ENCODE measurements at regions not wholly inside any gene's neighbourhood (a gene's known extent, or its start where the extent isn't known, plus 50 kb on each side); places are given as distances from the start of the nearest gene placed in this dataset.
"Not testable (repeated sequence)": the region's sequence is repeated elsewhere in the genome, so short reads cannot be mapped to it uniquely, and the experiment has no call there.

- no peak for DNase-seq (ENCODE audit: low read depth)
Observed at GRCh38 chr1:221963742-221964141, 221.9 kb upstream of the DUSP10 start.

GRCh38 chr1:221962385-221962784 lies 220.5 kb upstream of the DUSP10 start:
- DNase-seq (ENCODE audit: low read depth), result no peak

GRCh38 chr1:221961532-221962292 lies 219.8 kb upstream of the DUSP10 start:
- DNase-seq (ENCODE audit: low read depth), result peak; percentile 51

GRCh38 chr1:221958161-221958562 lies 216.3 kb upstream of the DUSP10 start:
- DNase-seq (ENCODE audit: low read depth), result peak; percentile 45

GRCh38 chr1:221957350-221957749 lies 215.5 kb upstream of the DUSP10 start:
- not testable (repeated sequence) for DNase-seq (ENCODE audit: low read depth)

GRCh38 chr1:221949996-221950395 lies 208.1 kb upstream of the DUSP10 start:
- no peak for DNase-seq (ENCODE audit: low read depth)

- no peak for DNase-seq (ENCODE audit: low read depth)
Observed at GRCh38 chr1:221948459-221948858, 206.6 kb upstream of the DUSP10 start.

- no peak for DNase-seq (ENCODE audit: low read depth)
Observed at GRCh38 chr1:221947731-221948130, 205.8 kb upstream of the DUSP10 start.

GRCh38 chr1:221946768-221947167 lies 204.9 kb upstream of the DUSP10 start:
- no peak for DNase-seq (ENCODE audit: low read depth)

- no peak for DNase-seq (ENCODE audit: low read depth)
Observed at GRCh38 chr1:221945669-221946068, 203.8 kb upstream of the DUSP10 start.

- no peak for DNase-seq (ENCODE audit: low read depth)
Observed at GRCh38 chr1:221944247-221944870, 202.5 kb upstream of the DUSP10 start.

- no peak for DNase-seq (ENCODE audit: low read depth)
Observed at GRCh38 chr1:221940631-221941030, 198.7 kb upstream of the DUSP10 start.

GRCh38 chr1:221939607-221940006 lies 197.7 kb upstream of the DUSP10 start:
- DNase-seq (ENCODE audit: low read depth), result no peak

- DNase-seq (ENCODE audit: low read depth), result no peak
Observed at GRCh38 chr1:221937155-221937953, 195.5 kb upstream of the DUSP10 start.

- no peak for DNase-seq (ENCODE audit: low read depth)
Observed at GRCh38 chr1:221933814-221934213, 191.9 kb upstream of the DUSP10 start.

- no peak for DNase-seq (ENCODE audit: low read depth)
Observed at GRCh38 chr1:221926441-221926840, 184.6 kb upstream of the DUSP10 start.

- no peak for DNase-seq (ENCODE audit: low read depth)
Observed at GRCh38 chr1:221925947-221926346, 184.1 kb upstream of the DUSP10 start.

GRCh38 chr1:221923929-221924598 lies 182.2 kb upstream of the DUSP10 start:
- DNase-seq (ENCODE audit: low read depth), result no peak

- no peak for DNase-seq (ENCODE audit: low read depth)
Observed at GRCh38 chr1:221921936-221922335, 180.0 kb upstream of the DUSP10 start.

GRCh38 chr1:221919743-221920142 lies 177.9 kb upstream of the DUSP10 start:
- DNase-seq (ENCODE audit: low read depth), result no peak

GRCh38 chr1:221919341-221919740 lies 177.5 kb upstream of the DUSP10 start:
- no peak for DNase-seq (ENCODE audit: low read depth)

- no peak for DNase-seq (ENCODE audit: low read depth)
Observed at GRCh38 chr1:221916176-221916575, 174.3 kb upstream of the DUSP10 start.

Measured in HS-27A (cell line).